ENCODE measurements at regions not wholly inside any gene's neighbourhood (a gene's known extent, or its start where the extent isn't known, plus 50 kb on each side); places are given as distances from the start of the nearest gene placed in this dataset.

DNA sequence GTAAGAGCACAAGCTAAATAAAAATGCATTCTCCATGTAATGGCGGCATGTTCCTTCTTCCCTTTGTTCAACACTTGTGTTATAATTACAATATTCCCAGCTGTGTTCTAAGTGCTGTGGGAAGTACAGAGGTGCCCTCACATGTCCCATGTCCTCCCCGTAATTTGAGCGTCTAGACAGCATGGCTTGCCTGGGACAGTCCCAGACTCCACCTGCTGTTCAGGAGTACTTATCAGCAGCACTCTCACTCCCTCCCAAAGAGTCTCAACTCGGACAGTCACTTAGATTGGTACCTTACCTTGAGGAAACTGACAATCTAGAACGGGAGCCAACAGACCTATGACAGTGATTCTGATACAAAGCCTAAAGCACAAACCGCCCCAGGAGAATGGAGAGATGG, 370.5 kb downstream of the EIPR1 start:
- no peak for TF ChIP-seq POLR2A (IDR thresholded peaks at IDR 0.05)
- TF ChIP-seq, protein P1, sequence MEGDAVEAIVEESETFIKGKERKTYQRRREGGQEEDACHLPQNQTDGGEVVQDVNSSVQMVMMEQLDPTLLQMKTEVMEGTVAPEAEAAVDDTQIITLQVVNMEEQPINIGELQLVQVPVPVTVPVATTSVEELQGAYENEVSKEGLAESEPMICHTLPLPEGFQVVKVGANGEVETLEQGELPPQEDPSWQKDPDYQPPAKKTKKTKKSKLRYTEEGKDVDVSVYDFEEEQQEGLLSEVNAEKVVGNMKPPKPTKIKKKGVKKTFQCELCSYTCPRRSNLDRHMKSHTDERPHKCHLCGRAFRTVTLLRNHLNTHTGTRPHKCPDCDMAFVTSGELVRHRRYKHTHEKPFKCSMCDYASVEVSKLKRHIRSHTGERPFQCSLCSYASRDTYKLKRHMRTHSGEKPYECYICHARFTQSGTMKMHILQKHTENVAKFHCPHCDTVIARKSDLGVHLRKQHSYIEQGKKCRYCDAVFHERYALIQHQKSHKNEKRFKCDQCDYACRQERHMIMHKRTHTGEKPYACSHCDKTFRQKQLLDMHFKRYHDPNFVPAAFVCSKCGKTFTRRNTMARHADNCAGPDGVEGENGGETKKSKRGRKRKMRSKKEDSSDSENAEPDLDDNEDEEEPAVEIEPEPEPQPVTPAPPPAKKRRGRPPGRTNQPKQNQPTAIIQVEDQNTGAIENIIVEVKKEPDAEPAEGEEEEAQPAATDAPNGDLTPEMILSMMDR (IDR thresholded peaks at IDR 0.05) = no peak
- no peak for TF ChIP-seq POLR2AphosphoS5 (IDR thresholded peaks at IDR 0.05)
